Stimulated activated CD4-positive, alpha-beta T cell treated with anti-CD3 and anti-CD28 coated beads, Interleukin-1b, Interleukin-23, amount 100 ng/mL, for 24 hours (primary cell): ENCODE measurements at regions not wholly inside any gene's neighbourhood (a gene's known extent, or its start where the extent isn't known, plus 50 kb on each side); places are given as distances from the start of the nearest gene placed in this dataset.

Experiments
- DNase-seq, 4 experiments: peaks; one replicate each; pipeline ENCODE4 v3.0.0-alpha.2; 2020; ENCODE audit warnings: low read depth in 4 of 4, low spot score in 1 of 4

DNA sequence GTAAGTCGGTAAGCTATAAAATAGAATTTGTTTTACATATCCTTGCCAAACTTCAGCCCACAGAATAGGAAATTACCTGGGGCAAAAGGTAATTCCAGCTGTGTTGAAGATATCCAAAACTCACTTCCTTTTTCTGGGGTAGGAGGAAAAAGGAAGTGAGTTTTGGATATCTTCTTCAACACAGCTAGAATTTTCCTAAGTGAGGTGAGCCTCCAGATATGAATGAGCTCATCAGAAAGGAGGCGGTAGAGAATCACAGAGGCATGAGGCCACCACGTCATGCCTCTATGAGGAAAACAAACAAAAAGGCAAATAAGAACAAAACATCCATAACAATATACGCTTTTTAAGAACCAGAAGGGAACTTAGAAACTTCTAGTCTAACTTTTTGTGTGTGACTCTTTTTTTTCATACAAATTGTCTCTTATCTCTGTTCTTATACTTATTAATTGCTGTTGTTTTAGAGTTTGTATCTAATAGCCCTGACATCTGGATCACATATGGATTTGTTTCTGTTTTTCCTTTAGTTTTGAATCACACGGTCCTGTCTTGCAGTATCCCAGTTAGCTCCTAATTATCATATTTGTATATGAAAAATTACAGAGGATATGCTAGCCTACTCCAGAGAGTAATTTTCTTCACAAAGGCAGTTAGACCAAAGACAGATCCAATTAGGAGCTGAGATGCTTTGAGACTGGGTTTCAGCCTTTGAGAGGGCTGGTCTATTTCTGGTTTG, 104.5 kb downstream of the RBM43 start:
- DNase-seq = no peak

GRCh38 chr2:151156431-151156830, 105.2 kb downstream of the RBM43 start:
- no peak for DNase-seq

GRCh38 chr2:151153601-151154000, 108.1 kb downstream of the RBM43 start:
- DNase-seq = no peak

GRCh38 chr2:151150331-151151320, 111.0 kb downstream of the RBM43 start:
- no peak for DNase-seq

- no peak for DNase-seq
Measured at GRCh38 chr2:151138507-151138906, 123.2 kb downstream of the RBM43 start.

- no peak for DNase-seq
Measured at GRCh38 chr2:151137526-151137925, 124.1 kb downstream of the RBM43 start.

- DNase-seq = no peak
Measured at GRCh38 chr2:151120011-151120410, 141.7 kb downstream of the RBM43 start.

GRCh38 chr2:151119374-151119773, 142.3 kb downstream of the RBM43 start:
- no peak for DNase-seq

DNA sequence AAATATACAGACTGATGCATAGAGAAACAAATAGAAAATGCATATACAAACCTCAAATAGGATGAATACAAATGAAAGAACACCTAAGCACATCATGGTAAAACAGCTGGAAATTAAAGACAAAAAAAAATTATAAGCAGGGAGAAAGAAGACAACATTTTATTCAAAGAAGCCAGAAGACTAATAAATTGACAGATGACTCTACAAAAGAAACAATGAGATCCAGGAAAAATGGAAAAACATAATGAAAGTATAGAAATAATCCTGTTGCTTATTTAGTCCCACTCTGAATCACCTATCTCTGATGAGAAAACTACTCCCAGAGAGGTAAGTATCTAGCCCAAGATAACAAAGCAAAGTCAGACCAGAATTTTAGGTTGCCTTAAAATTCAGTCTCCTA, 143.4 kb downstream of the RBM43 start:
- no peak for DNase-seq

DNA sequence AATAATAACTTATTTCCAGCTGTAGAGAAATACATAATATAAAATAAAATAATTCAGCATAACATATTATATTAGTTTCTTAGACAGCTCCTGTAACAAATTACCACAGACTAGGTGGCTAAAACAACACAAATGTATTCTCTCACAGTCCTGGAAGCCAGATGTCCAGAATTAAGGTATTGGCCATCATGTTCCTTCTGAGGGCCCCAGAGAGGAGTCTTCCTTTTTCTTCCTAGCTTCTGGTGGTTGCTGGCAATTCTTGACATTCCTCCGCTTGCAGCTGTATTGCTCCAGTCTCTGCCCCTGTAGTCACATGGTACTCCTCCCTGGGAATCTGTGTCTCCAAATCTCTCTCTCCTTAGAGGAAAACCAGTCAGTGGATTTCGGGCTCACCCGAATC, 146.8 kb downstream of the RBM43 start:
- DNase-seq = no peak

DNA sequence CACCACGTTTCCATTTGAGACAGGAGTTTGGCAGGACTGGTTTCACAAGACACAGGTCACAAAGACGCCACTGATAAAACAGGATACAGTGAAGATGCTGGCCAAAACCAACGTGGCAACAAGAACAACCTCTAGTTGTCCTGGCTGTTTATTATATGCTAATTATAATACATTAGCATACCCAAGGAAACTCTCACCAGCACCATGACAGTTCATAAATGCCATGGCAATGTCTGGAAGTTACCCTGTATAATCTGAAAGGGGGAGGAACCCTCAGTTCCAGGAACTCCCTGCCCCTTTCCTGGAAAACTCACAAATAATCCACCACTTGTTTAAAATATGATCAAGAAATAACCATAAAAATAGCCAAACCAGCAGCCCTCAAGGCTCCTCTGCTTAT, 148.3 kb downstream of the RBM43 start:
- DNase-seq = no peak

GRCh38 chr2:151111599-151112278, 149.9 kb downstream of the RBM43 start:
- DNase-seq = no peak

DNA sequence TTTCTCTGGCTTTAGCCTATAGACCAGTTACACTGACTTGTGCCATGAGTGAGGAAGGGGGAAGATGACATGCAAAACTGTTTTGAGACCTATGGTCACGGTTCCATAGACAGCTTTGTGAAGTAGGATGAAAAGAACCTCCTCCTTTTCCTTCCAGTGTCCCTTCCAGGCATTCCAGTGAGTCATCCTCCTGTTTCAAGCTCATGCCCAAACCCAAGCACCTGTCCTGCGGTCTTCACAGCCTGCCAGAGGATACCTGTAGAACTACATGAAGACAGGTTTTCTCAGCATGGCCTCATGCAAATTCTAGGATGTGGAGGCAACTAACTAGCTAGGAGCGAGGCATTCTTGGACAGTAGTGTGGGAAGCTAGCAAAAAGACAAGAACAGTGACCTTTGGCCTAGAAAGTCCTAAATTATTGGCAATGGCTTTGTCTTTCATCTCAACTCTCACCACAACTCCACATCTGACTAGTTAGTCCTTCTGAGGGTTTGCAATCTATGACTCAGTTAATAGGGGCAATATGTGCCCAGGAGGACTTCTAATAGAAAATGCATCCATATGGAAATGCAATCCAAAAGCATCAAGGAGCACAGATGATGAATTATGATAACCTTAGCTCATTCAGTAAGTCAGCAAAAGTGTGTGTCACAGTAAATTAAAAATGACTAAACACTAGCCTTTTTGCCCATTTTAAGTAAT, 154.7 kb downstream of the RBM43 start:
- DNase-seq = no peak

DNA sequence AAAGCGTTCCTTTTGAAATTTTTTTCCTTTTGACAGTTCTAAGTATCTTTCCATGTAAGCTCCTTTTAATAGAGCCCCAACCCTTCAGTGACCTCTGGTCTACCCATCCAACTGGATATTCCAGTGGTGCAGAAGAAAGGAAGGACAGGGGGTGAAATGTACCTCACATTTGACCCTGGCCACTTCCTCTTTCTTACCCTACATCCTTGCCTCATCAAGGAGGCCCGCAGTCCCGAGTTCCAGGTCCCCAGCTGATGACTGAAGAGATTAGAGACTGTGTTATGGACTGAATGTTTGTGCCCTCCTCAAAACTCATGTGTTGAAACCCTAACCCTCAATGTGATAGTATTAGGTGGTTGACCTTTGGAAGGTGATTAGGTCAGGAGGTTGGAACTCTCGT, 158.1 kb downstream of the RBM43 start:
- DNase-seq = no peak

DNA sequence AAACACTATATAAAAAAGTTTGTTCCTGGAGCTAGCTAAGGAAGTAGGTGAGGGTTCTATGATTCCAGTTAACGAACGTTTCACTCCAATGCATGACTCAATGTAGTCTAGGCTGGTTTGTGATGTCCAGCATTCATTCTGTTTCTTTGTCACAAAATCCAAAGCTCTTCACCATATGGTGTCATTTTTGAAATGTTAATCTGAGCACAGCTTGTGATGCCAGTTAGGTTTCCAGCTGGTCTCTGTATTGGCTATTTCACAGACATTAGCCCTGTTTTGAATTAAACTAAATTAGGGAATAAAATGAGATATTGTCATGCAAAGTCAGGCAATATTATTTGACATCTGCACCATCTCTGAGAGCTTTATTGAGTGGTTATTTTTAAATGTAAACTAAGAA, 159.4 kb downstream of the RBM43 start:
- no peak for DNase-seq

GRCh38 chr2:151098841-151099240, 162.8 kb downstream of the RBM43 start:
- no peak for DNase-seq

DNA sequence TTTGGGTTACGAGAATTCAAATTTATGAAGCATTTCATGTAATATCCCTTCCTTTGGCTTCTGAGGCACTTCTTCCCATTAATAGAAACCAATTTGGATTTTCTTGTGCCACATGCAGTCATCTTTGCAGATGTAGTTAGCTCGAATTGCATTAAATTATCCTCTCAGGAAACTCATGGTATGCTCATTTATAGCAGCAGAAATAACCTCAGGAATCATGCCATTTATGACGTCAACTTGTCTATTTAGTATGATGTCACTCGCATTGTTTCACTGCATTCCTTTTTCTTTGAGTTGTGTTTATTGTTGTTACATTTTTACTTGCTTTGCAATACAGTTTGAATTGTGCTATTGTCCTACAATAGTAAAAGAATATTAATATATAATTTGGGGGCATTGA, 163.8 kb downstream of the RBM43 start:
- DNase-seq = no peak

DNA sequence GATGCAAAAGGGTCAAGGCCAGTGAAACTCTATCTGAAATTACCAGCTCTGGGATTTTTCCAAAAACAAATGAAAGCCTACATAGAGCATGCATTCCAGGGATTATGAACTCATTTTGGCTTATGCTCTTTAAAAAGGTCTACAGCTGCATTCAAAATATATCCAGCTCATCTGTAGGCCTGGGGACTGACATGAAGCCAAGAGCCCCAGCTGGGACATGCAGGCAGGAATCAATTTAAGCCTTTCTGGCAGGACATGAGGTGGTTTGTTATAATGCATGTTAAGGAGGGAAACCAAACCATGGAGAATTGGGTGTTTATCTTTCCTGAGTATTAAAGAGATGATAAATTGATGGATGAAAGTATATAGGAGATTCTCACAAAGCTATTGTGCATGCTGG, 164.5 kb downstream of the RBM43 start:
- DNase-seq = no peak

- DNase-seq = no peak
Measured at GRCh38 chr2:151096235-151096634, 165.4 kb downstream of the RBM43 start.

DNA sequence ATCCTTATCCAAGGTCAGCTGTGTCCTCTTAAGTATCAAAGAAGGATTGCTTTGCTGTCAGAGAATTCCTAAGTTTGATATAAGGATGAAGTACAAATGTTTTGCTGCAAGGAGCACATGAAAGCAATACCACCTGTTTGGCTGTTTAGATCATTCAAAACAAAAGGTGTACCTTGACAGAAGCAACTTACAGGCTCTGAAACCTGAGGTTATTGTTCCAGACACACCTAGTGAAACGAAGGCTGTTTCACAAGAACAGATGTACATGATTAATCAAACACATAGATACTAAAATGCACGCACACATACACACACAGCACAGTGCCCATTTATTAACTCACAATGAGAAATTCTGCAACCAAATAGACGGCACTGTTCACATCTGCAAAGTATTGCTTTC, 166.2 kb downstream of the RBM43 start:
- no peak for DNase-seq

DNA sequence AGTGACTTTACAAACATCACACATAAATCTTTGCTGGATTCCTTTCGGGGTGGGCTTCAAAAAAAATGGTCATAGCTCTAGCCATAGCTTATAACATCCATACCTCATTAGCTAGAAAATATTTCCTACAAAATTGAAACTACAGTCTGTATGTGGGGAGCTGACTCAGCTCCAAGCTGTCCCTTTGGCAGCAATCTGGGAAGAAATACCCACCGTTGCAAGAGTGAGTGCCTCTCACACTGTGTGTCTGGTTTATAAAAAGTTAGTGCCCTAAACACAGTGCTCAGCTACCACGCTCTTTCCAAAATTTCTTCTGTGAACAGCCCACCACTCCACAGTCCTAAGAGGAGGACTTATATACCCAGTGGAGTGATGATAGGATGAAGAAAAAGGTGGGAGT, 170.1 kb downstream of the RBM43 start:
- no peak for DNase-seq
